ENCODE measurements at regions not wholly inside any gene's neighbourhood (a gene's known extent, or its start where the extent isn't known, plus 50 kb on each side); places are given as distances from the start of the nearest gene placed in this dataset.

DNA sequence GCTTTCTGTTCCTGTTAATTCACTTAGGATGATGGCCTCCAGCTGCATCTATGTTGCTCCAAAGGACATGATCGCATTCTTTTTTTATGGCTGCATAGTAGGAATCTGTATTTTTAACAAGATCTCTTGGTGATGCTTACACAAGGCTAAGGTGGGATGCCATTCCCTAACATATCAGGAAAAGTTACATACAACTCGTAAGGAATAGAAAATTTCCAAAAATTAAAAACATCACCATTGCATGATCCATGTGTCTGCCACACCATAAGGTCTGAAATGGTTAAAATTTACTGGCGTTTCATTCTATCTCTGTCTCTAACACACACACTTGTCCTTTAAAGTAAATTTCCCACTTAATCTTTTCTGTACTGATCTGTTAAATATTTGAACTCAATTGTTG is 608.4 kb downstream of the PRELID2 start:
- TF ChIP-seq POLR2A (IDR thresholded peaks at IDR 0.05; ENCODE audit: low read length) (no peak), GATA1 (IDR thresholded peaks at IDR 0.05; ENCODE audit: low read depth, low read length) (no peak)
